BE2C (cell line): ENCODE measurements at regions not wholly inside any gene's neighbourhood (a gene's known extent, or its start where the extent isn't known, plus 50 kb on each side); places are given as distances from the start of the nearest gene placed in this dataset.

Experiments used
- DNase-seq: peaks from one replicate; pipeline ENCODE4 v3.0.0-alpha.2; 2020
- H3K27me3 ChIP-seq: fragments of 250-450 bp; sonication (Bioruptor Pico); 2 replicates; pipeline ENCODE4 v1.5.1; 2020; ENCODE audit warnings: mild to moderate bottlenecking
- H3K36me3 ChIP-seq: fragments of 250-450 bp; sonication (Bioruptor Pico); 2 replicates; pipeline ENCODE4 v1.5.1; 2020; ENCODE audit warnings: mild to moderate bottlenecking
- H3K4me1 ChIP-seq: fragments of 250-450 bp; sonication (Bioruptor Pico); 2 replicates; pipeline ENCODE4 v1.5.1; 2020
- H3K4me3 ChIP-seq: 2 replicates; pipeline ENCODE4 v1.5.1; 2011; ENCODE audit warnings: low read depth, low read length
- H3K9me3 ChIP-seq: fragments of 250-450 bp; sonication (Bioruptor Pico); 2 replicates; pipeline ENCODE4 v1.5.1; 2020
- TF ChIP-seq, protein P1 (sequence below): IDR thresholded peaks from 2 replicates; pipeline ENCODE4 v1.5.1; 2012; ENCODE audit warnings: mild to moderate bottlenecking, low read depth, low read length

- no peak for DNase-seq
- no peaks in the 10 kb centered on the region for H3K4me1 ChIP-seq
- TF ChIP-seq, protein P1, sequence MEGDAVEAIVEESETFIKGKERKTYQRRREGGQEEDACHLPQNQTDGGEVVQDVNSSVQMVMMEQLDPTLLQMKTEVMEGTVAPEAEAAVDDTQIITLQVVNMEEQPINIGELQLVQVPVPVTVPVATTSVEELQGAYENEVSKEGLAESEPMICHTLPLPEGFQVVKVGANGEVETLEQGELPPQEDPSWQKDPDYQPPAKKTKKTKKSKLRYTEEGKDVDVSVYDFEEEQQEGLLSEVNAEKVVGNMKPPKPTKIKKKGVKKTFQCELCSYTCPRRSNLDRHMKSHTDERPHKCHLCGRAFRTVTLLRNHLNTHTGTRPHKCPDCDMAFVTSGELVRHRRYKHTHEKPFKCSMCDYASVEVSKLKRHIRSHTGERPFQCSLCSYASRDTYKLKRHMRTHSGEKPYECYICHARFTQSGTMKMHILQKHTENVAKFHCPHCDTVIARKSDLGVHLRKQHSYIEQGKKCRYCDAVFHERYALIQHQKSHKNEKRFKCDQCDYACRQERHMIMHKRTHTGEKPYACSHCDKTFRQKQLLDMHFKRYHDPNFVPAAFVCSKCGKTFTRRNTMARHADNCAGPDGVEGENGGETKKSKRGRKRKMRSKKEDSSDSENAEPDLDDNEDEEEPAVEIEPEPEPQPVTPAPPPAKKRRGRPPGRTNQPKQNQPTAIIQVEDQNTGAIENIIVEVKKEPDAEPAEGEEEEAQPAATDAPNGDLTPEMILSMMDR = no peak
- no peaks in the 10 kb centered on the region for H3K27me3 ChIP-seq
- H3K9me3 ChIP-seq = no peaks in the 10 kb centered on the region
- no peaks in the 10 kb centered on the region for H3K36me3 ChIP-seq
- H3K4me3 ChIP-seq = no peak overlapping the region
Observed at GRCh38 chr18:29457316-29457889, 1280.5 kb upstream of the CDH2 start.

DNA sequence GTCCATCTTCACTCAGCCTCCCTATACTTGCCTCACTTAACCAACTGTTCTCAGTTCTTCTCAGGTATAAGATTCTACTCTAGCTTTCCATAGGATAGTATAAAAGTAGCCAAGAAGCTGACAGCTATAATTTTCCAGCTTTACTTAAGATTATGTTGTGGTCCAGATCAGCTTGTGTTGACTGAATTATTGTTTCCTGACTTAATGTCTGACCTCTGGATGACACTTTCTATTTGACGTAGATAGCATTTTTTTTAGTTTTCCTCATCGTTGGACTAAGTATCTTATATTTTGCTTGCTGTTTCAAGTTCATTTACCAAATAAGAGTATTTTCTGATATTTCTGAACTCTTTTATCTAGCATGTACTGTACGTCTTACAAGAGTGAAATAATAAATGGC, 1272.5 kb upstream of the CDH2 start:
- H3K4me3 ChIP-seq = no peak overlapping the region
- H3K36me3 ChIP-seq = no peaks in the 10 kb centered on the region
- H3K27me3 ChIP-seq = no peaks in the 10 kb centered on the region
- DNase-seq = no peak
- TF ChIP-seq, protein P1 = no peak
- no peaks in the 10 kb centered on the region for H3K9me3 ChIP-seq
- no peaks in the 10 kb centered on the region for H3K4me1 ChIP-seq

DNA sequence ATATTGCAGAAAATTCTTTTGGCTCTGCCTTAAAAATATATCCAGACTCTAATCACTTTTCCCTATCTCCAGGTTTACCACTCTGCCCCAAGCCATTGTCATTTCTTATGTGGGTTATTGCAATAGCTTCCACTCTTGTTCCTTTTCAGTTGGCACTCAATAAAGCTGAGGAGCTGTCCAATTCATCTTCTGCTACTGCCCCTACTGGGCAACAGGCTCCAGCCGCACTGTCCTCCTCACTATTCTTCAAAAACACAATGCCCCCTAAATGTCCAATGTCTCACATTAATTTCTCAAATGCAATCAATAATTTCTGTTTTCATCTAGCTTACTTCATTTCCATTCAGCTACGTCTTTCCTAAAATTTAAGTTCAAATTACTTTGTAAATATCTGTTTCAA, 1262.5 kb upstream of the CDH2 start:
- Histone ChIP-seq H3K9me3 (no peaks in the 10 kb centered on the region), H3K27me3 (no peaks in the 10 kb centered on the region), H3K4me3 (no peak overlapping the region), H3K36me3 (no peaks in the 10 kb centered on the region), H3K4me1 (no peaks in the 10 kb centered on the region)
- no peak for DNase-seq
- TF ChIP-seq, protein P1 = peak; percentile 25

DNA sequence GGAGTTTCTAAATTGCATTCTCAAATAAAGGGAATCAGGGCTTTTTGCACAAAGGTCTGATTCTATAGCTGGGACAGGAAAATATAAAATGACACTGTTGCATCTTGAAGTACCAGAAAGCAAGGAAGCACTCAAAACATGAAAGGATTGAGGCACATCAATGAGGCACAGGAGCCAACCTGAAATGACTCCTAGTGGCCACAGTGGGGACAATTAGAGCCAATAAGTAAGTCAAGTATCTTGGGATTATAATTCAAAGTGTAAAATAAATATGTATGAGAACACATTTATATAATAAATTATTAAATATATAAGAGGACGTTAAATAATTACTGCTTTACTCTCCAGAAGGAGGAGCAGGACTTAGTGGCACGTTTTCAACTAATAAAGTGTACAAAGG, 1259.5 kb upstream of the CDH2 start:
- DNase-seq = no peak
- H3K4me1 ChIP-seq = no peaks in the 10 kb centered on the region
- TF ChIP-seq, protein P1 = peak; percentile 22; the same call in 1 of the 2 replicates
- H3K36me3 ChIP-seq = no peaks in the 10 kb centered on the region
- no peak overlapping the region for H3K4me3 ChIP-seq
- no peaks in the 10 kb centered on the region for H3K27me3 ChIP-seq
- no peaks in the 10 kb centered on the region for H3K9me3 ChIP-seq

DNA sequence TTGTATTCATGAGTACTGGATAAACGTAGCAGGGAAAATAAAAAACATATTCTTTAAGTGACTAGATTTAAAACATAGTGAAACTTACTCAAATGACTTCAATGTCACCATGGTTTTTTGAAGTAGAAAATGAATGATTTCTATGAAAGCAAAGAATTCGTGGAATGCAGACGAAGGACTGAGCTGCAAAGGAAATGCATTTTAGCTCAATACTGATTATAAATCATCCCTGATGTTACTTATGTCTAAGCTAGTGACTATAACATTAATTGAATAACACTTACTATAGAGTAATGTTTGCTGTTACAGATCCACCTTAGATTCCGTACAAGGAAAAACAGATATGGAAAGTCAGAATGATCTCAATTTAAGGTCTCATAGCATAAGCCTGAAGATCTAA, 1257.7 kb upstream of the CDH2 start:
- no peaks in the 10 kb centered on the region for H3K27me3 ChIP-seq
- H3K4me3 ChIP-seq = no peak overlapping the region
- H3K9me3 ChIP-seq = no peaks in the 10 kb centered on the region
- no peaks in the 10 kb centered on the region for H3K36me3 ChIP-seq
- no peaks in the 10 kb centered on the region for H3K4me1 ChIP-seq
- TF ChIP-seq, protein P1 = no peak
- no peak for DNase-seq

- TF ChIP-seq, protein P1 = no peak
- H3K36me3 ChIP-seq = no peaks in the 10 kb centered on the region
- no peaks in the 10 kb centered on the region for H3K27me3 ChIP-seq
- H3K4me1 ChIP-seq = no peaks in the 10 kb centered on the region
- H3K4me3 ChIP-seq = no peak overlapping the region
- no peaks in the 10 kb centered on the region for H3K9me3 ChIP-seq
- no peak for DNase-seq
Observed at GRCh38 chr18:29430416-29430815, 1253.5 kb upstream of the CDH2 start.
